ENCODE measurements at regions not wholly inside any gene's neighbourhood (a gene's known extent, or its start where the extent isn't known, plus 50 kb on each side); places are given as distances from the start of the nearest gene placed in this dataset.
"Not testable (repeated sequence)": the region's sequence is repeated elsewhere in the genome, so short reads cannot be mapped to it uniquely, and the experiment has no call there.

DNA sequence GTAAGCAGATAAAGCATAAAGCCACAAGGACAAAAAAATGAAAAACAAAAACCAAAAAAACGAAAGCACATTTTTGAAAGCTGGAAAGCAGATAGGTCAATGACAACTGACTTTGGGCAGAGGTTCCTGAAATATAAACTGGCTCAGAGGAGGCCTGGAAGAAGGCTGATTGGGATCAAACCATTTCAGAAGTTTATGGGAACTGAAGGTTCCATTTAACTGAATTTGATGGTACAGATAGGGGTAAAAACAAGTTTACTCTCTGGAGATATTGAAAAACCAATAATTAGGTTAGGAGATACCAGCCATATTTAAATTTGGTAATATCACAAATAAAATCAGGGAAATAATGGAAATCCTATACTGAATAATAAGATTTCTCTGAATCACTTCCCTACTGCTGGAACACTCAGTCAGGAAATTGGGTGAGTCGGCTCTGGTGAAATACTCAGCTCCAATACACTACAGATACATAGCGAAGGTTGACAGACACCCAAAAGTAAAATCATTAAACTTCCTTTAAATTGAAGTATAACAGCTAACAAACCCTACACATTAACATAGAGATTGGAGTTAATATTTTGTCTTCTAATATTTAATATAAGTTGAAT is 1584.3 kb downstream of the STIM2 start:
- DNase-seq, result peak; percentile 10

DNA sequence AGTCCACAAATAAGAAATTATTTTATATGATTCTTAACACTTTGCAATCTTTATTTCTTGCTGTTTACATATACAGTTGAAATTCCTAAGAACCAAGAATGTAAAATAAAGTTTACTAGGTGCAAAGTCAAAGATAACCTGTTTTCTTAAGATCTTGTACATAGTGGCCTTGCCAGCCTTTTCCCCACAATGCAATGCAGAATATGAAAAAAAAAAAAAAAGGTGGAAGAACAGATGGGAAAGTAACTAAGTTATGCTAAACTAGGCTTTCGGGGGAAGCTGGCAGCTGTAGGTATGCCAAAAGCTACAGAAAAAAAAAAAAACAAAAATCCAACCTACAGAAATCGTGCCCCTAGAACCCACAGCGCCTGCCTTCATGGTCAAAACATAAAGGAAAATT is 1588.4 kb downstream of the STIM2 start:
- DNase-seq, result peak; percentile 65

DNA sequence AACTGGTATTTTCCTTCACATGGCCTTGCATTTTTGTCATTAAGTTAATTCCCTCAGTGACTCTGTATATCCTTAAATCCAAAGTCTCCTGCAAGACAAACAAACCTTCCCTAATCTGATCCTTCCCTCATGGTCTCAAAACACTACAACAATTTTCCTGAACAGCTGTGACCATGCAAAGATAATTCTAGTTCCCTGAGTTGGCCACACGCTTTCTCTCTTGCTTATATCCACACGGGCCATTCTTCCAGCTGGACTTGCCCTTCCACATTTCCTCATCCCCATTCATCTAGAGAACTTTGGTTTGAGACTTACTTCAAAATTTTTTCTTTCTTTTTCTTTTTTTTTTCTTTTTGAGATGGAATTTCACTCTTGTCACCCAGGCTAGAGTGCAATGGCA is 1590.7 kb downstream of the STIM2 start:
- DNase-seq, result no peak

DNA sequence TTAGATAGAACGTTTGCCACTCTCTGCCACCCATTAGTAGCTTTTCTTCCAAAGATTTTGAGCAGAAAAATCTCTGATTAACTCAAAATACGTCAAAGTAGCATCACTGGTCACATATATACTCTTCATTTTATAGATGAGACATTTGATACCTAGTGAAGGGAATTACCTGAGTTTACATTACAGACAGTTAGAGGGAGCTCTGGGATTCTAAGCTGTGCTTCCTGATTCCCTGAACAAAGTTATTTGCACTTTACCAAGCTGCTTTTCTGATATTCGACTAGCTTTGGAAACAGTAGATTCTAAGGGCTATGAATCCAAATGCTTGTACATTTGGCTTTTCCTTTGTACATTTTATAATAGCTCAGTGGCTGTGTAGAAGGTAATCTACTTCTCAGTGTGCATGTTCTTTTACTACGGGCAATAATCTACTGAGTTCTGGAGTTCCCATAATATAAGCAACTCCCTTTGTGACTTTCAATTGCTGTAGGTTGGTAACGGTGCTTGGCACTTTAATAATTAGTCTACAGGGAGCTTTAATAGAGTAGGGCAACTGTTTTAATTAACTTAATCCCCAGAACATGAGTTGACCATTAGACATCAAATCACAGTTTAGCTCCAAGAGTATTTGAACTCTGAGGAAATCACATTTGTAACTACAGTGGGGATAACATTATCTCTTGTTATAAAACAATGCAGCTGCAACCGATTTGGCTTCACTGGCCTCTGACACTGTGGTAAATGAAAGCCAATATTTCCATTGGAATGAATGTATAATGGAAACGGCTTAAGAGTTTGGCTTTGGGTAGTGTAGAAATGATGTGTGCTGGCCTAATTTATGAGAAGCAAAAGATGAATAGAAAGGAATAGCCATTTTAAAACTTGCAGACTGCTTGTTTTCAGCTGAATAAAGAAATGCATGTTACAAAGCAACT is 1602.4 kb downstream of the STIM2 start:
- peak; percentile 11 for DNase-seq

DNA sequence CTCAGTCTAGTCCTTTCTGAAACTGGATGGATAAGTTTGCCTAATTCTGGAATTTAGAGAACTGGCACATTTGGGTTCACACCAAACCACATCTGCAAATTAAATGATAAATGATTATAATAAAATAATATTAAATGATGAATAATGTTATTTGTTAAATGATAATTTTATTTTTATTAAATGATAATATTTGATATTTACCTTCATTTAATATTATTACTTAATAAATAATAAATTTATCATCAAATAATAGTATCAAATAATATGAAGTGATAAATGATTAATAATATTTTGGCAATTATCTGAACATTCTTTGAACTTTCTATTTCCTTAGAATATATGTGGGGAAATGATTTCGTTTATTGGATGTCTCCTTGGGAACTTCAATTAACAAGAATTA is 1604.2 kb downstream of the STIM2 start:
- no peak for DNase-seq

DNA sequence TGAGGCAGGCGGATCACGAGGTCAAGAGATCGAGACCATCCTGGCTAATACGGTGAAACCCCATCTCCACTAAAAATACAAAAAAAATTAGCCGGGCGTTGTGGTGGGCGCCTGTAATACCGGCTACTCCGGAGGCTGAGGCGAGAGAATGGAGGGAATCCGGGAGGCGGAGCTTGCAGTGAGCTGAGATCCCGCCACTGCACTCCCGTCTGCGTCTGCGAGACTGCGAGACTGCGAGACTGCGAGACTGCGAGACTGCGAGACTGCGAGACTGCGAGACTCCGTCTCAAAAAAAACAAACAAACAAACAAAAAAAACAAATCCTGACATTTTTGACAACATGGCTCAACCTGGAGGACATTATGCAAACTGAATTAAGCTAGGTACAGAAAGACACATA is 1606.2 kb downstream of the STIM2 start:
- DNase-seq, result not testable (repeated sequence)

DNA sequence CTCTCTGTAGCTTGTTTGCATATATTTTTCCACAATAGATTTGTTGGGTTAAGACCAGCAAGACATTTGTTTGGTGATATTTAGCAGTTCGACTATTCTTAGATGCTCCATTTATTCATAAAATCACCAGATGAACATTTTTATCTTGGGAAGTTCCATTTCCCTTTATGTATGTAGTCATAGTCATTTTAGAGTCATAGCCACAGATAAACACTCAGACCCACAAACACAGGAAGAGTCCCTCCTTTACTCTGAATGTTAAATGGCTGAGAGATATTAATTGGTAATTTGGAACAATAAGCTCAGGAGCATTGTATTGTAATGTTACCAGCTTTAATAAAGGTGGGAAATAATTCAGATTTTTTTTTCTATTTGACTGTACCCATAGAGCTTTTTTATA is 1608.7 kb downstream of the STIM2 start:
- DNase-seq, result peak; percentile 59

DNA sequence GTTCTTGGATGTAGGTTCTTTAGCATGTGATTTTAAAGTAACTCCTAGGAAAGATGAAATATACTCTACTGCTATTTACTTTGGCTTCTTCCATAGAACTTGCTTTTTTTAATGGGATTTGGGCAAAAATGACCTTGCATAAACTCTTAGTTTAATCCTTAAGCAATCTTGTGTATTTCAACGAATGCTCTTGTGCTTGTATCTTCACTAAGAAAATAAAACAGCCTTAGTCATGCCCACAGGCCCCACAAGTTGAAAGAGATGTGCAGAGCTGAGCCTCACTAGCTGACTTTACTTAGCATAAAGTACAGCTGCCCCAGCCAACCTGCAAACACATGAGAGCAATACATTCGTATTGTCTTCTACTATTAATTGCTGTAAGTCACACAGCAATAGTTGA is 1609.2 kb downstream of the STIM2 start:
- DNase-seq, result peak; percentile 5

DNA sequence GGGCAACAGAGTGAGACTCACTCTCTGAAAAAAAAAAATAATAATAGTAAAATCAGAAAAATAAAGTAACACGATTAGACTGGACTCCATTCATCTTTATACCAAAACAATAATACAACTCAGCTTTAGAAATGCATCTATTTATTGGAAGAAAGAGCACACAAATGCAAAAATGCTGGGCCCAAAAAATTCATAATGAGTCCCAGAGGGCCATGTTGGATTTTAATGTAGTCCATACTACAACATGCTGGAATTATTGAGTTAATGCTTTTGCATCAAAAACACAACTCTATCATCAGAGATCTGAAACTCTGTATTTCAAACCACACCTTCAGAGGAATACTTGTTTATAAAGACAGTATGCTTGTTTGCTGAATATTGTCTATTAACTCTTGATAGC is 1614.7 kb downstream of the STIM2 start:
- no peak for DNase-seq

DNA sequence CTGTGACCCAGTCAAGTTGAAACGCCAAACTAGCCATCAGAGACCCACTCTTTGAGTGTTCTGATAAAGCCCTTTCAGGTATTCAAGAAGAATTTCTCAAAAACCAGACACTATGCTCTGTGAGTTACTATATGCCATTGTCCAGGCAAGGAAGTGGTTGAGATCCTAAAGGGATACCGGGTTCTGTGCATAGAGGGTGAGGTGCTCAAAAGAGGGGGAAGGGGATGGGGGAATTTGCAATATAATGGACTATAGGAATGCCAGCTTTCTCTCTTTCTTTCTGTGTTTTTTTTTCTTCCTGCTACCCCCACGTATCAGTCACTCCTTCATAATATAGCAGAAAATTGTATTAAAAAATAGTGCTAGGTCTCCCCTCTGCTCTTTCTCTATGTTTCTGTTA is 1619.0 kb downstream of the STIM2 start:
- DNase-seq, result no peak

DNA sequence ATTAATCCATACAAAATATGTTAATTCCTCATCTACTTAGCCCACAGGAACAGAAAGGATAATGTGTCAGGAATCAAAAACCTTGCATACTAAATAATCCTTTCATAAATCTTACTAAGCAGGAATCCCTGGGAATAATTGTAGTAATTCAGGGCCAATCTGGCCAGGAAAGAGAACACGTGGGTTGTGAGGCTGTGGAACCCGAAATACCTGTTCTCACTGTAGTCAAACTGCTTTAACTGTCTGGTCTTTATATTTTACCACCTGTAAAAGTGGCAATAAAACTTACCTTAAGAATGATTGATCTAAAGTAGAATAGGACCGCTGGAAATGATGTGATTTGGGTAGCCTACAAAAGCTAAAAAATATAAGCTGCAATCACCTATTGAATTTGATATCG is 1620.9 kb downstream of the STIM2 start:
- DNase-seq, result no peak

DNA sequence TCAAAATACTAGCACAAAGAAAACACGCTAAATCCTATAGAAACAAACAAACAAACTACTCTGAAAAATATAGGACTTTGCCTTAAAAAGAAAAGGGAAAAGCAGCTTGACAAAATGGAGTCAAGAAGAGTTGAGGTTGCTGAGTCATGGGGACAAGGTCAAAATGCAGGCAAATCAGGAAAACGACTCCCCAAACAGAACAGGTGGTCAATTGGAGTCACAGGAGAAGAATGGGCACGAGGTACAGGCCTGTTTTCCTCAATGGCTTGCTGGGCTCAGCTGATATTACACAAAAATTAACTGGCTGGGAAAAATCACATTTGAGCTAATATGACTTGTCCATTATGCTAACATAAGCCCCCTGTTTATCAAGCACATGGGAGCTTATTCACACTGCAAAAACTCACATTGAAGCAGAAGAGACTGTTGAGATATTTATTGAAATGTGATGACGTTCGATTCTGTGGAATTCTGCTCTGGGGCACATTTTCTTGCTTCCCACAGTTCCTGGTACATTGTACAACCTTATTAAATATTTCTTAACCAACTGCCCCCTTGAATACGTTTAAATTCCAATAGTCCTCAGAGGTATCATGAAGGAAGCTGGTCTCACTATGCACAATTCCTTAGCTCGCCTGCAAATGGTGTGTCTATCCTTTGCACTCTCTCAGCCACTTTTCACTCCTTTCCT is 1622.1 kb downstream of the STIM2 start:
- no peak for DNase-seq

DNA sequence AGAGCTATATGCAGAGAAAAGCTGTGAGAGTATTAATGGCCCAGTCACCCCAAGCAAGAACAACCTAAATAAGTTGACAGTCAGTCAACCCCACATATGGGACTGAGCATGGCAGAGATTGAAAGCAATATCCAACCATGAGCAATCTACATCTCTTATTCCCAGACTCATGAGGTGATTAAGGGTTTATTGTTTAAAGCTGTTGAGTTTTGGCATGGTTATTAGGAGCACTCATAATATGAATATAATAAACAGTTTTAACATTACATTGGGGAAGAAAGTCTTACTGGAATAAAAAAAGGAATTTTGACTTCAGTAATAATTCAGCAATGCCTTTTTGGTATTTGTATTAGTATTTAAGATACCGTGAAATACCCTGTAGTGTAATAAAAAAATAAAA is 1627.4 kb downstream of the STIM2 start:
- no peak for DNase-seq

DNA sequence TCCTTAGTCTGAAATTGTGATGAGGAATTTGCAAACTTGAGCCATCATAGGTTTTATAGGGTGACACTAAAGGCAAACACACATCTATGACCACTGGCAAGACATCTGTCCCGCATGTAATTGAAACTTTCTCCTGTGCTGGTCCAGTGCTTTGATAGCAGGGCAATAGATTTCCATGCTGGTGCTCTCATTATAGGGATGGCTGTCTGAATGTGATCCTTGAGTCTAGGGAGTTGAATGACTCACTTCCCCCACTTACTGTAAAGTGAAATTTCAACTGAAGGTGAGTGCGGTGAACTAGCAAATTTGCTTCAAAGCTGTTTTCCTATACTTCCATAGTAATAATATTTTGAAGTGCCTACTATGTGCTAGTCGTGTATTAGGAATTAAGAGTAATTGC is 1630.0 kb downstream of the STIM2 start:
- DNase-seq, result no peak

DNA sequence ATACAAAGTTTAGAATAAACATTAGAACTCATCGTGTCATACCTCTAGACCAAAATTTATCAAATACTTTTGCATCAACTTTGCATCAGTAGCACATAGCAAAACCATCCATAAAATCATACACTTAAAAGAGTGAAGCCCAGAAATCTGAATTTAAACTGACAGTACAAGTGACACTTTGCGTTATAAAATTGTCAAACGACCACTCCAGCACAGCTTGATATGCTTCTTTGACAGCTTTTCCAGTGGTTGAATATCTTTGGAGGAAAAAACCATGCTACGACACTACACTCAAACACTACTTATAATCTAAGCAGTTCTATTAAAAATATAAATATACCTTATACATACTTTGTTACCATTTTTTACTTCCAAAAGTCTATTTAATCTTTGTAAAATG is 1644.4 kb downstream of the STIM2 start:
- no peak for DNase-seq

DNA sequence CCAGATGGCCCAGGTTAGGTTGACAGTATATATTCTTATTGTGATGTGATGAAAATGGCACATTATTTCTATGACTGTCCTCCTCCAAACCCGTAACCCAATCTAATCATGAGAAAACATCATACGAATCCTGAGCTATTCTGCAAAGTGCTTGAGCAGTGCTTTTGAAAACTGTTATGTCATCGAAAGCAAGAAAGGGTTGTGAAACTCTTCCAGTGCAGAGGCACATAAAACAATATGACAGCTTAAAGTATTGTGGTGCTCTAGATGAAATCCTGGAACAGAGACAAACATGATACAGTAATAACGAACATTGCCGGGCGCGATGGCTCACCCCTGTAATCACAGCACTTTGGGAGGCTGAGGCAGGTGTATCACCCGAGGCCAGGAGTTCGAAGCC is 1648.0 kb downstream of the STIM2 start:
- no peak for DNase-seq

DNA sequence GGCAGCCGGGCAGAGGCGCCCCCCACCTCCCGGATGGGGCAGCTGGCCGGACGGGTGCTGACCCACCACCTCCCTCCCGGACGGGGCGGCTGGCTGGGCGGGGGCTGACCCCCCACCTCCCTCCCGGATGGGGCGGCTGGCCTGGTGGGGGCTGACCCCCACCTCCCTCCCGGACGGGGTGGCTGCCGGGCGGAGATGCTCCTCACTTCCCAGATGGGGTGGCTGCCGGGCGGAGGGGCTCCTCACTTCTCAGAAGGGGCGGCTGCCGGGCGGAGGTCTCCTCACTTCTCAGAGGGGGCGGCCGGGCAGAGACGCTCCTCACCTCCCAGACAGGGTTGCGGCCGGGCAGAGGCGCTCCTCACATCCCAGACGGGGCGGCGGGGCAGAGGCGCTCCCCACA is 1654.1 kb downstream of the STIM2 start:
- DNase-seq, result not testable (repeated sequence)

DNA sequence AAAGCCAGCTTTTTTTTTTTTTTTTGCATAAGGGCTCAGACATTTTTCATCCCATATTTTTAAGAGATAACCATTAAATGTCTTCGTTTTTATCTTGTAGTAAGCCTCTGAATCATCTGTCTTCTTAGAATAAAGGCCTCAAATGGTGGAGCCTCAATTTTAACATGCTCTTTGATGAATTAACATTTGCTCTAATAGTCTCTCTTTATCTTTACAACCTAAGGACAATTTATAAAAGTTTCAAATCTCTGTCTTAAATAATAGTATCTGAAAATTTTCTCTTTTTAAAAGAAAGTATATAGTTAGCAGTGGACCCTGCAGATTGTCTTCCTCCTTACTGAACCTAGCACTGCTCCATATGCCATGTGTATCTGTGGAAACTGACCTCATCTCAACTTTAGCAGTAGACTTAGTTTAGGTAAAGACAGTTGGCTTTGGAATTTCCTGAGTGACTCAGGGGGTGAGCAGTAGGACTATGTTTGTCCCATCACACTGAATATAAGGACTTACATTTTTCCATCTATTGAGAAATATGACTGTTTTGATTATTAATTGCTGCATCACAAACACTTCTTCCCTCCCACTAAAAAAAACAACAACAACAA is 1658.0 kb downstream of the STIM2 start:
- no peak for DNase-seq

DNA sequence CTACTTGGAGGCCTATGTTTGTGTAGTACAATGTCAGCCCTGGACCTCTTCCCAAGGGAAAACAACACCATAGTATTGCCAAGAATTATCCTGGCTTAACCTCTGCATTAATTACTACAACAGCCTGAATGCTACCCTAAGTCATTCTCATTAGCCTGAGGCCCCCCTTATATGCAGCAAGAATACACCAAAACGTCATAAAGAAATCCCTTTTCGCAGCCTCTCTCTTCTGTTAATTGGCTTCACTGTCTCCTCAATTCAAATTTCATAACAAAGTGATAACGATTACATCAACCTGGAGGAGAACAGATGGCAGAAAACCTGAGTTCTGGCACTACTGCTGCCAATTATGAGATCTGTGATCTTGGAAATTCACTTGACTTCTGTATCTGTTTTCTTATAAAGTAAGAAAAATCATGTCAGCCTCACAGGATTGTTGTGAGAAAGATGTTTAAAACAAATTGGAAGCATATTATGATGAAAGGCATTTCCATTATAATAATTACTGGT is 1663.1 kb downstream of the STIM2 start:
- DNase-seq, result no peak

DNA sequence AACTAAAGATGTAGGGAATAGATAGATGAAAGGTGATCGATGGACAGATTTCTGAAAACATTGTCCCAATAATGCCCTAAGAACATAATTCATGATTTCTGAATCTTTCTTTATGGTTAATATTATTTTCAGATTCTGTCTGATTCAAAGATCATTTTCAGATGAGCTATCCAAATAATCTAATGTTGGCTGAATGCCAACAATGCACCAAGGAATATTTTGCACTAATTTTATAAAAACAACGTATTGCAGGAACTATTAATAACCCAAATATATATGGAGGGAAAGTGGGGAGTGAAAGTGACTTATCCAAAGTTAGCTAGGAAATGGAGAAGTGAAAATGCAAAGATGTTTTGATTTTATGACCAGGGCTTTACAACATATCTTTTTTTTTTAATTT is 1675.5 kb downstream of the STIM2 start:
- no peak for DNase-seq

DNA sequence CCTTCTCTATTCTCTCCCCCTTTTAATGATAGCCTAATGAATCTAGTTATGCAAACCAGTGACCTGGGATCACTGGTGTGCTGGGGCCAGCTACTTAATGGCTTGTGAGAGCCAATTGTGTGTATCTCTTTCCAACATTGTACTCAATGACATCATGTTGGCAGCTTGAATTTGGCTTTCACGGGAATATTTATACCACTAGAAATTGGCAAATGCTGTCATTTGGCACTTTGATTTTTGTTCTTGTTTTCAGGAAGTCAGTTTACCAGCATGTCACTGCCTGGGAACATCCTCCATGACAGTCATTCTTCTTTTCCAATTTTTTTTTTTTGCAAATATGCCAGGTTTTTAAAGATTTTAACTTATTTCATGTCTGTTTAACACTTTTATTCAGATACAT is 1685.3 kb downstream of the STIM2 start:
- no peak for DNase-seq

DNA sequence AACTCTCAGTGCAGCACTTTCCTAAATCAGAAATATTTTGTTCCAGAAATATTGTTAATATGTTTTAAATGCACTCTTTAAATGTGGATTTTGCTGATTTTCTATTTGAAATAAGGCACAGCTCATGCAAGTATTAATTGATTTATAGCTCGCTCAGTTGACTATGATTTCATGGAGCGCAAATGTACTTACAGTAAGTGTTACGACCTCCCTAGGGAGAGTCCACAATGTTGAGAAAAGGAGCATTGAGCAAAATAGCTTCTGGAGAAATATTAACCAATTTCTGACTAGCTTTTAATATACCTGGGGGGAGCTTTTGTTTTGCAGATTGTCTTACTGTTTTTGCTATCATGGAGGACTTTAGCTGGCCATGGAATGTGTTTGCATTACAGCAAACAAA is 1687.5 kb downstream of the STIM2 start:
- no peak for DNase-seq

DNA sequence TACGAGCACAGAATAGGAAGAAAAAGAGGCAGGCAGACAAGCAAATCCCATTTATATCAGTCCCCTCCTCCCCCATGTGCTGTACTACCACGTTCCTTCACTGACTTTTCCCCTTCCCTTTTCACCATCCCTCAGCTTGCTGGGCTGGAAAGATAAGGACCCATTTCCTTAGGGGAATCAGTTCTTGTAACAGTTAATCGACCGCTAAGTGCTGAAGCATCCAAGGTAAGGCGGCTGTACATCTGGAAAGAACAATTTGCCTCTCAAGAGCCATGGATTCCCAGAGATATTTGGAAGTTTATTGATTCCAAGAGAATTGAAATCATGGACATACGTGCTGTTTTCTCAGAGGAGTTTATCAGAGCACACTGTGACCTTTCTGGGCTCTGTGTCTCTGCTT is 1688.0 kb downstream of the STIM2 start:
- DNase-seq, result peak; percentile 24

All from OCI-M1 (cell line).